Transverse colon (tissue), 4 donors: ENCODE measurements at regions not wholly inside any gene's neighbourhood (a gene's known extent, or its start where the extent isn't known, plus 50 kb on each side); places are given as distances from the start of the nearest gene placed in this dataset.

ENCODE experiments used
- CTCF ChIP-seq, 5 experiments: fragments of 200-600 bp in 3 of 5; fragments of 450-650 bp in 2 of 5; sonication (generic) in 3 of 5; IDR thresholded peaks; 1 replicate in 2 of 5; 2 replicates in 3 of 5; pipeline ENCODE4 v1.5.1; 2016 to 2017; ENCODE audit warnings: antibody characterized with exemption in 5 of 5, inconsistent platforms in 3 of 5, mild to moderate bottlenecking in 2 of 5, moderate library complexity in 1 of 5
- EP300 ChIP-seq: sonication (generic); formaldehyde crosslinking; IDR thresholded peaks from one replicate; pipeline ENCODE4 v1.6.1; 2017; ENCODE audit warnings: antibody characterized with exemption, low read depth
- POLR2A ChIP-seq: fragments of 450-650 bp; IDR thresholded peaks from one replicate; pipeline ENCODE4 v1.6.1; 2016; ENCODE audit warnings: antibody characterized with exemption, mild to moderate bottlenecking, moderate library complexity
- POLR2AphosphoS5 ChIP-seq, 3 donors: sonication (generic); formaldehyde crosslinking; IDR thresholded peaks; one replicate each; pipeline ENCODE4 v1.6.1; 2016; ENCODE audit warnings: antibody characterized with exemption in 3 of 3

- TF ChIP-seq CTCF (IDR thresholded peaks at IDR 0.05) (no peak), POLR2A (no peak), POLR2AphosphoS5 (IDR thresholded peaks at IDR 0.05) (no peak), EP300 (no peak)
Measured at GRCh38 chr7:120160166-120160565, 112.8 kb upstream of the KCND2 start.
